ENCODE measurements at regions not wholly inside any gene's neighbourhood (a gene's known extent, or its start where the extent isn't known, plus 50 kb on each side); places are given as distances from the start of the nearest gene placed in this dataset.

GRCh38 chr2:16325016-16325975, 340.3 kb downstream of the CYRIA start:
- TF ChIP-seq CTCF (IDR thresholded peaks at IDR 0.05): no peak
- no peak for TF ChIP-seq POLR2A (IDR thresholded peaks at IDR 0.05)
